Mucosa of descending colon (tissue), 3 donors: ENCODE measurements at regions not wholly inside any gene's neighbourhood (a gene's known extent, or its start where the extent isn't known, plus 50 kb on each side); places are given as distances from the start of the nearest gene placed in this dataset.
A peak's percentile ranks its signal among the peaks of the same experiment; 100 is the strongest.

Experiments
- ATAC-seq: fragments of 200-7000 bp; cut with Tn5 transposase; one replicate; pipeline ENCODE4 v1.9.1; 2020; ENCODE audit warnings: mild to moderate bottlenecking, moderate library complexity
- DNase-seq, 3 donors: peaks; one replicate each; pipeline ENCODE4 v3.0.0-alpha.2; 2020
- H3K36me3 ChIP-seq: fragments of 200-600 bp; one replicate; pipeline ENCODE4 v1.8.0; 2021; ENCODE audit warnings: low read depth, mild to moderate bottlenecking
- H3K4me1 ChIP-seq: fragments of 200-600 bp; one replicate; pipeline ENCODE4 v1.8.0; 2021; ENCODE audit warnings: low read depth, mild to moderate bottlenecking
- H3K4me3 ChIP-seq: fragments of 200-600 bp; one replicate; pipeline ENCODE4 v1.8.0; 2021; ENCODE audit warnings: mild to moderate bottlenecking
- H3K9me3 ChIP-seq: fragments of 200-600 bp; one replicate; pipeline ENCODE4 v1.8.0; 2021; ENCODE audit warnings: mild to moderate bottlenecking
- CTCF ChIP-seq: fragments of 200-600 bp; IDR thresholded peaks from one replicate; pipeline ENCODE4 v1.8.0; 2022; ENCODE audit warnings: antibody characterized with exemption, mild to moderate bottlenecking
- intact Hi-C, 2 donors: fragments of 100-400 bp; cut with DNase I in 1 of 2; cut with micrococcal nuclease in 1 of 2; formaldehyde crosslinking; loops; one replicate each; pipeline versions ENCODE4 v1.11.0 to v1.11.1; 2022; cut with DNase I, micrococcal nuclease
- donor health status: DM: no; HTN: no; CAD: no; lungs with moderate emphysema.
- donor health status: DM: no; HTN: no; CAD: no.
- donor health status: DM: no; HTN: yes; CAD: no.

GRCh38 chr2:215836881-215837280 is 176.5 kb downstream of the MREG start:
- H3K4me1 ChIP-seq: peaks cover 13% of the 10 kb centered on the region
- H3K4me3 ChIP-seq: no peak overlapping the region
- no peaks in the 10 kb centered on the region for H3K9me3 ChIP-seq
- no peak for TF ChIP-seq CTCF
- no peak for ATAC-seq
- intact Hi-C loops: no loop called here
- DNase-seq: no peak
- no peaks in the 10 kb centered on the region for H3K36me3 ChIP-seq

- Histone ChIP-seq H3K4me1 (peaks cover 14% of the 10 kb centered on the region), H3K36me3 (no peaks in the 10 kb centered on the region), H3K4me3 (no peak overlapping the region), H3K9me3 (no peaks in the 10 kb centered on the region)
- intact Hi-C loops: no loop called here
- ATAC-seq (no peak), DNase-seq (no peak)
- TF ChIP-seq CTCF: no peak
Observed at GRCh38 chr2:215835657-215836056, 177.7 kb downstream of the MREG start.

GRCh38 chr2:215835231-215835630 is 178.1 kb downstream of the MREG start:
- no peak for ATAC-seq
- no peaks in the 10 kb centered on the region for H3K36me3 ChIP-seq
- peaks cover 17% of the 10 kb centered on the region for H3K4me1 ChIP-seq
- H3K9me3 ChIP-seq: no peaks in the 10 kb centered on the region
- H3K4me3 ChIP-seq: no peak overlapping the region
- TF ChIP-seq CTCF: no peak
- intact Hi-C loops: no loop called here
- DNase-seq: no peak

- TF ChIP-seq CTCF: no peak
- DNase-seq (no peak), ATAC-seq (peak; percentile 81)
- intact Hi-C loops: no loop called here
- Histone ChIP-seq H3K9me3 (no peaks in the 10 kb centered on the region), H3K36me3 (no peaks in the 10 kb centered on the region), H3K4me3 (no peak overlapping the region), H3K4me1 (peaks cover 17% of the 10 kb centered on the region)
Observed at GRCh38 chr2:215833531-215834162, 179.7 kb downstream of the MREG start.

- H3K36me3 ChIP-seq: no peaks in the 10 kb centered on the region
- H3K9me3 ChIP-seq: no peaks in the 10 kb centered on the region
- H3K4me3 ChIP-seq: no peak overlapping the region
- DNase-seq: no peak
- TF ChIP-seq CTCF: no peak
- ATAC-seq: no peak
- intact Hi-C loops: no loop called here
- H3K4me1 ChIP-seq: peaks cover 17% of the 10 kb centered on the region
Observed at GRCh38 chr2:215832791-215833190, 180.6 kb downstream of the MREG start.
